Stimulated activated CD8-positive, alpha-beta memory T cell treated with anti-CD3 and anti-CD28 coated beads, Interleukin-15, amount 100 ng/mL, for 4 hours (primary cell): ENCODE measurements at regions not wholly inside any gene's neighbourhood (a gene's known extent, or its start where the extent isn't known, plus 50 kb on each side); places are given as distances from the start of the nearest gene placed in this dataset.

Experiments
- DNase-seq, 2 donors: peaks; one replicate each; pipeline ENCODE4 v3.0.0-alpha.2; 2020; ENCODE audit warnings: low read depth in 2 of 2

- no peak for DNase-seq
These were observed 135.6 kb upstream of the PTPN1 start for GRCh38 chr20:50374541-50375078.

GRCh38 chr20:50376179-50376887, 133.8 kb upstream of the PTPN1 start:
- no peak for DNase-seq

GRCh38 chr20:50376888-50377459, 133.2 kb upstream of the PTPN1 start:
- DNase-seq, result no peak

- DNase-seq, result no peak
These were observed 131.8 kb upstream of the PTPN1 start for GRCh38 chr20:50378170-50379000.

GRCh38 chr20:50379049-50379990, 130.9 kb upstream of the PTPN1 start:
- DNase-seq, result no peak

GRCh38 chr20:50379991-50380696, 130.0 kb upstream of the PTPN1 start:
- no peak for DNase-seq

- DNase-seq, result no peak
These were observed 129.5 kb upstream of the PTPN1 start for GRCh38 chr20:50380697-50381040.

- no peak for DNase-seq
These were observed 129.0 kb upstream of the PTPN1 start for GRCh38 chr20:50381075-50381732.

- DNase-seq, result no peak
These were observed 128.2 kb upstream of the PTPN1 start for GRCh38 chr20:50381771-50382593.

- DNase-seq, result peak; percentile 25 to 44
These were observed 124.2 kb upstream of the PTPN1 start for GRCh38 chr20:50385733-50386640.

- no peak for DNase-seq
These were observed 123.6 kb upstream of the PTPN1 start for GRCh38 chr20:50386641-50386960.

GRCh38 chr20:50387218-50387995, 122.8 kb upstream of the PTPN1 start:
- DNase-seq, result no peak

GRCh38 chr20:50387996-50388332, 122.2 kb upstream of the PTPN1 start:
- no peak for DNase-seq

GRCh38 chr20:50388733-50389437, 121.3 kb upstream of the PTPN1 start:
- no peak for DNase-seq

GRCh38 chr20:50389438-50389807, 120.8 kb upstream of the PTPN1 start:
- no peak for DNase-seq

GRCh38 chr20:50389808-50390684, 120.1 kb upstream of the PTPN1 start:
- no peak for DNase-seq
